WTC11 (cell line): ENCODE measurements at regions not wholly inside any gene's neighbourhood (a gene's known extent, or its start where the extent isn't known, plus 50 kb on each side); places are given as distances from the start of the nearest gene placed in this dataset.
A peak's percentile ranks its signal among the peaks of the same experiment; 100 is the strongest.

Experiments
- ATAC-seq: fragments of 200-7000 bp; cut with Tn5 transposase; 2 replicates; pipeline ENCODE4 v1.10.0; 2021; ENCODE audit warnings: mild to moderate bottlenecking, moderate library complexity
- CTCF ChIA-PET: fragments of 300-600 bp; sonication (Branson Sonifier 250); formaldehyde crosslinking; loops from one replicate; lab custom pipeline; 2021; ENCODE audit warnings: antibody characterized with exemption; lab: Charles Lee
- POLR2A ChIA-PET: fragments of 350-600 bp; sonication (Branson Sonifier 250); formaldehyde crosslinking; loops from one replicate; lab custom pipeline; 2021; ENCODE audit warnings: antibody characterized with exemption; lab: Charles Lee
- DNase-seq: peaks from one replicate; pipeline ENCODE4 v3.0.0; 2021; ENCODE audit warnings: low spot score
- H3K27ac Mint-ChIP-seq: 2 replicates; pipeline ENCODE4 v1.8.0; 2021; ENCODE audit warnings: mixed read lengths
- H3K27me3 Mint-ChIP-seq: 2 replicates; pipeline ENCODE4 v1.8.0; 2021; ENCODE audit warnings: low read depth, mild to moderate bottlenecking, moderate library complexity, mixed read lengths
- H3K36me3 Mint-ChIP-seq: 2 replicates; pipeline ENCODE4 v1.8.0; 2021; ENCODE audit warnings: mixed read lengths
- H3K4me1 Mint-ChIP-seq: 2 replicates; pipeline ENCODE4 v1.8.0; 2022; ENCODE audit warnings: mixed read lengths
- H3K4me3 Mint-ChIP-seq: 2 replicates; pipeline ENCODE4 v1.8.0; 2021; ENCODE audit warnings: mild to moderate bottlenecking, moderate library complexity, mixed read lengths
- H3K9me3 Mint-ChIP-seq: 2 replicates; pipeline ENCODE4 v1.8.0; 2021; ENCODE audit warnings: mixed read lengths
- ATF1 ChIP-seq: sonication (generic); formaldehyde crosslinking; IDR thresholded peaks from 2 replicates; pipeline ENCODE4 v1.8.1; 2023; ENCODE audit warnings: mild to moderate bottlenecking, moderate library complexity, missing genetic modification reagents
- CREM ChIP-seq: sonication (generic); formaldehyde crosslinking; IDR thresholded peaks from 2 replicates; pipeline ENCODE4 v1.8.1; 2022; ENCODE audit warnings: mild to moderate bottlenecking, missing genetic modification reagents, moderate library complexity
- EMX1 ChIP-seq: fragments of 250-450 bp; sonication (Bioruptor Pico); IDR thresholded peaks from 2 replicates; pipeline ENCODE4 v1.8.0; 2021; ENCODE audit warnings: mild to moderate bottlenecking
- ETV6 ChIP-seq: sonication (generic); formaldehyde crosslinking; IDR thresholded peaks from 2 replicates; pipeline ENCODE4 v1.8.1; 2022; ENCODE audit warnings: mild to moderate bottlenecking, missing genetic modification reagents
- JUN ChIP-seq: sonication (generic); formaldehyde crosslinking; IDR thresholded peaks from 2 replicates; pipeline ENCODE4 v1.8.0; 2023; ENCODE audit warnings: mild to moderate bottlenecking, missing genetic modification reagents
- NFE2L1 ChIP-seq: sonication (generic); formaldehyde crosslinking; IDR thresholded peaks from 2 replicates; pipeline ENCODE4 v1.8.1; 2023; ENCODE audit warnings: missing genetic modification reagents
- SMAD3 ChIP-seq: sonication (generic); formaldehyde crosslinking; IDR thresholded peaks from 2 replicates; pipeline ENCODE4 v1.8.0; 2022; ENCODE audit warnings: missing genetic modification reagents, mild to moderate bottlenecking, borderline replicate concordance
- TP53 ChIP-seq: sonication (generic); formaldehyde crosslinking; IDR thresholded peaks from 2 replicates; pipeline ENCODE4 v1.8.1; 2023; ENCODE audit warnings: mild to moderate bottlenecking, missing genetic modification reagents
- ZNF121 ChIP-seq: sonication (generic); formaldehyde crosslinking; IDR thresholded peaks from 2 replicates; pipeline ENCODE4 v1.8.0; 2023; ENCODE audit warnings: missing genetic modification reagents
- ZNF232 ChIP-seq: sonication (generic); formaldehyde crosslinking; IDR thresholded peaks from 2 replicates; pipeline ENCODE4 v1.8.0; 2022; ENCODE audit warnings: mild to moderate bottlenecking, missing genetic modification reagents
- ZNF317 ChIP-seq: sonication (generic); formaldehyde crosslinking; IDR thresholded peaks from 2 replicates; pipeline ENCODE4 v1.8.1; 2023; ENCODE audit warnings: low read depth, mild to moderate bottlenecking, moderate library complexity, missing genetic modification reagents, borderline replicate concordance
- ZNF396 ChIP-seq: fragments of 250-450 bp; sonication (Bioruptor Pico); IDR thresholded peaks from 2 replicates; pipeline ENCODE4 v1.8.0; 2021; ENCODE audit warnings: mild to moderate bottlenecking, moderate library complexity, borderline replicate concordance
- TF ChIP-seq, protein P1 (sequence below): sonication (generic); formaldehyde crosslinking; IDR thresholded peaks from 2 replicates; pipeline ENCODE4 v1.8.1; 2023; ENCODE audit warnings: mild to moderate bottlenecking, missing genetic modification reagents, moderate library complexity
- TF ChIP-seq, protein P2 (sequence below): sonication (generic); formaldehyde crosslinking; IDR thresholded peaks from 2 replicates; pipeline ENCODE4 v1.8.0; 2022; ENCODE audit warnings: mild to moderate bottlenecking, missing genetic modification reagents
- TF ChIP-seq, protein P3 (sequence below): sonication (generic); formaldehyde crosslinking; IDR thresholded peaks from 2 replicates; pipeline ENCODE4 v1.8.0; 2022; ENCODE audit warnings: mild to moderate bottlenecking, missing genetic modification reagents
- TF ChIP-seq, protein P4 (sequence below): sonication (generic); formaldehyde crosslinking; IDR thresholded peaks from 2 replicates; pipeline ENCODE4 v1.8.1; 2023; ENCODE audit warnings: mild to moderate bottlenecking, missing genetic modification reagents, borderline replicate concordance
- TF ChIP-seq, protein P5 (sequence below): fragments of 200-600 bp; IDR thresholded peaks from 2 replicates; pipeline ENCODE4 v1.8.0; 2022; ENCODE audit warnings: antibody characterized with exemption

DNA sequence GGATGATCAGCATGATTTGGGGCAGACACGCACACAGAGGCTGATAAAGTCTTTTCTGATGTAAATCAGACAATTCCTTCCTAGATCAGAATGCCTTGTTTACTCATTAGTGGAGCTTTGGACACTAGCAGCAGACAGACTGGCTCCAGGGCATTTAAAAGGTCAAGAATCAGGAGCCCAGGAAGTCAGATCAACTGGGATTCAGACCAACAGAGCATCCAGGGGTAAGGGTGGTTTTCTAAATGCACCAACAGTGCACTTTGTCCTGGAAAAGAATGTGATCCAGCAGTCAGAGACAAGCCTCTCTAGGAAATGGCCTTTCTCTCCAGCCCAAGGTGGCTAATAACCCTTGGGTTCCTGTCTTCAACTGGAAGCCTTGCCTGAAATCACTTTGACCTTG, 405.3 kb downstream of the MED13L start:
- Mint-ChIP-seq H3K9me3 (peaks cover 12% of the 10 kb centered on the region), H3K4me1 (peaks cover 51% of the 10 kb centered on the region), H3K36me3 (no peaks in the 10 kb centered on the region), H3K27me3 (no peaks in the 10 kb centered on the region), H3K4me3 (peak overlapping the region; percentile 27), H3K27ac (peak overlapping the region; percentile 98)
- DNase-seq, result no peak
- no peak for TF ChIP-seq EMX1
- TF ChIP-seq ETV6 (CRISPR knock-in tag), result no peak
- TF ChIP-seq ZNF232 (CRISPR knock-in tag), result no peak
- TF ChIP-seq JUN (CRISPR knock-in tag), result no peak
- no peak for TF ChIP-seq SMAD3 (CRISPR knock-in tag)
- no peak for TF ChIP-seq ZNF121 (CRISPR knock-in tag)
- no peak for TF ChIP-seq ZNF396 (CRISPR knock-in tag)
- TF ChIP-seq ATF1 (CRISPR knock-in tag), result no peak
- TF ChIP-seq, protein P1, sequence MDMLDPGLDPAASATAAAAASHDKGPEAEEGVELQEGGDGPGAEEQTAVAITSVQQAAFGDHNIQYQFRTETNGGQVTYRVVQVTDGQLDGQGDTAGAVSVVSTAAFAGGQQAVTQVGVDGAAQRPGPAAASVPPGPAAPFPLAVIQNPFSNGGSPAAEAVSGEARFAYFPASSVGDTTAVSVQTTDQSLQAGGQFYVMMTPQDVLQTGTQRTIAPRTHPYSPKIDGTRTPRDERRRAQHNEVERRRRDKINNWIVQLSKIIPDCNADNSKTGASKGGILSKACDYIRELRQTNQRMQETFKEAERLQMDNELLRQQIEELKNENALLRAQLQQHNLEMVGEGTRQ (CRISPR knock-in tag), result no peak
- TF ChIP-seq, protein P2, sequence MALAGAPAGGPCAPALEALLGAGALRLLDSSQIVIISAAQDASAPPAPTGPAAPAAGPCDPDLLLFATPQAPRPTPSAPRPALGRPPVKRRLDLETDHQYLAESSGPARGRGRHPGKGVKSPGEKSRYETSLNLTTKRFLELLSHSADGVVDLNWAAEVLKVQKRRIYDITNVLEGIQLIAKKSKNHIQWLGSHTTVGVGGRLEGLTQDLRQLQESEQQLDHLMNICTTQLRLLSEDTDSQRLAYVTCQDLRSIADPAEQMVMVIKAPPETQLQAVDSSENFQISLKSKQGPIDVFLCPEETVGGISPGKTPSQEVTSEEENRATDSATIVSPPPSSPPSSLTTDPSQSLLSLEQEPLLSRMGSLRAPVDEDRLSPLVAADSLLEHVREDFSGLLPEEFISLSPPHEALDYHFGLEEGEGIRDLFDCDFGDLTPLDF (CRISPR knock-in tag), result no peak
- TF ChIP-seq, protein P3, sequence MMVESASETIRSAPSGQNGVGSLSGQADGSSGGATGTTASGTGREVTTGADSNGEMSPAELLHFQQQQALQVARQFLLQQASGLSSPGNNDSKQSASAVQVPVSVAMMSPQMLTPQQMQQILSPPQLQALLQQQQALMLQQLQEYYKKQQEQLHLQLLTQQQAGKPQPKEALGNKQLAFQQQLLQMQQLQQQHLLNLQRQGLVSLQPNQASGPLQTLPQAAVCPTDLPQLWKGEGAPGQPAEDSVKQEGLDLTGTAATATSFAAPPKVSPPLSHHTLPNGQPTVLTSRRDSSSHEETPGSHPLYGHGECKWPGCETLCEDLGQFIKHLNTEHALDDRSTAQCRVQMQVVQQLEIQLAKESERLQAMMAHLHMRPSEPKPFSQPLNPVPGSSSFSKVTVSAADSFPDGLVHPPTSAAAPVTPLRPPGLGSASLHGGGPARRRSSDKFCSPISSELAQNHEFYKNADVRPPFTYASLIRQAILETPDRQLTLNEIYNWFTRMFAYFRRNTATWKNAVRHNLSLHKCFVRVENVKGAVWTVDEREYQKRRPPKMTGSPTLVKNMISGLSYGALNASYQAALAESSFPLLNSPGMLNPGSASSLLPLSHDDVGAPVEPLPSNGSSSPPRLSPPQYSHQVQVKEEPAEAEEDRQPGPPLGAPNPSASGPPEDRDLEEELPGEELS, result no peak
- TF ChIP-seq NFE2L1 (CRISPR knock-in tag), result no peak
- no peak for TF ChIP-seq CREM (CRISPR knock-in tag)
- TF ChIP-seq, protein P4, sequence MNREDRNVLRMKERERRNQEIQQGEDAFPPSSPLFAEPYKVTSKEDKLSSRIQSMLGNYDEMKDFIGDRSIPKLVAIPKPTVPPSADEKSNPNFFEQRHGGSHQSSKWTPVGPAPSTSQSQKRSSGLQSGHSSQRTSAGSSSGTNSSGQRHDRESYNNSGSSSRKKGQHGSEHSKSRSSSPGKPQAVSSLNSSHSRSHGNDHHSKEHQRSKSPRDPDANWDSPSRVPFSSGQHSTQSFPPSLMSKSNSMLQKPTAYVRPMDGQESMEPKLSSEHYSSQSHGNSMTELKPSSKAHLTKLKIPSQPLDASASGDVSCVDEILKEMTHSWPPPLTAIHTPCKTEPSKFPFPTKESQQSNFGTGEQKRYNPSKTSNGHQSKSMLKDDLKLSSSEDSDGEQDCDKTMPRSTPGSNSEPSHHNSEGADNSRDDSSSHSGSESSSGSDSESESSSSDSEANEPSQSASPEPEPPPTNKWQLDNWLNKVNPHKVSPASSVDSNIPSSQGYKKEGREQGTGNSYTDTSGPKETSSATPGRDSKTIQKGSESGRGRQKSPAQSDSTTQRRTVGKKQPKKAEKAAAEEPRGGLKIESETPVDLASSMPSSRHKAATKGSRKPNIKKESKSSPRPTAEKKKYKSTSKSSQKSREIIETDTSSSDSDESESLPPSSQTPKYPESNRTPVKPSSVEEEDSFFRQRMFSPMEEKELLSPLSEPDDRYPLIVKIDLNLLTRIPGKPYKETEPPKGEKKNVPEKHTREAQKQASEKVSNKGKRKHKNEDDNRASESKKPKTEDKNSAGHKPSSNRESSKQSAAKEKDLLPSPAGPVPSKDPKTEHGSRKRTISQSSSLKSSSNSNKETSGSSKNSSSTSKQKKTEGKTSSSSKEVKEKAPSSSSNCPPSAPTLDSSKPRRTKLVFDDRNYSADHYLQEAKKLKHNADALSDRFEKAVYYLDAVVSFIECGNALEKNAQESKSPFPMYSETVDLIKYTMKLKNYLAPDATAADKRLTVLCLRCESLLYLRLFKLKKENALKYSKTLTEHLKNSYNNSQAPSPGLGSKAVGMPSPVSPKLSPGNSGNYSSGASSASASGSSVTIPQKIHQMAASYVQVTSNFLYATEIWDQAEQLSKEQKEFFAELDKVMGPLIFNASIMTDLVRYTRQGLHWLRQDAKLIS (CRISPR knock-in tag), result no peak
- ChIA-PET CTCF (interaction anchor here (0.6 to 1.6 kb wide), 7 partner anchors 10 to 75 kb away, joined by 3 to 8 read pairs (median 4); no protein-coding TSS in a partner anchor), POLR2A (interaction anchor here (0.5 to 0.7 kb wide), 2 partner anchors 1134 to 1279 kb away, joined by 3 to 4 read pairs; no protein-coding TSS in a partner anchor)
- ATAC-seq, result peak; percentile 12

DNA sequence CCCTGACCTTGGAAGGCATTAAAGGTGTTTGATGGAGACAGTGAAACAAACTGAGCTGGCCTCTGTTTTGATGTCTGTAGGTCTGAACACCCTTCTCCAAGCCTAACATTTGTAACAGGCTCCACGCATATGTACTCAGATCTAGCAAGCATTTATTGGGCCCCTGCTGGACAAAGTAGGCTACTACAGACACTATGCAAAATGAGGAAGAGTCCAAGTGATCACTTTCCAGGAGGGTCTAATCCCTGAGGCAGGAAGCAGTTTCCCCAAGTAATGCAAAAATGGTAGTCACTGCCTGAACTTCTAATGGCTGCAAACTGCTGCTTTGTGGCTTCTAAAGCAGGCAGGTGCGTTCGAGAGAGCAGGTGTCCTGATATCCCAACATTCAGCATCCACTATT, 405.8 kb downstream of the MED13L start:
- CTCF ChIA-PET, result interaction anchor here (0.6 to 1.6 kb wide), 6 partner anchors 9 to 75 kb away, joined by 3 to 8 read pairs (median 4); no protein-coding TSS in a partner anchor
- no peak for TF ChIP-seq ZNF317
- no peak for TF ChIP-seq TP53 (CRISPR knock-in tag)
- TF ChIP-seq, protein P5, sequence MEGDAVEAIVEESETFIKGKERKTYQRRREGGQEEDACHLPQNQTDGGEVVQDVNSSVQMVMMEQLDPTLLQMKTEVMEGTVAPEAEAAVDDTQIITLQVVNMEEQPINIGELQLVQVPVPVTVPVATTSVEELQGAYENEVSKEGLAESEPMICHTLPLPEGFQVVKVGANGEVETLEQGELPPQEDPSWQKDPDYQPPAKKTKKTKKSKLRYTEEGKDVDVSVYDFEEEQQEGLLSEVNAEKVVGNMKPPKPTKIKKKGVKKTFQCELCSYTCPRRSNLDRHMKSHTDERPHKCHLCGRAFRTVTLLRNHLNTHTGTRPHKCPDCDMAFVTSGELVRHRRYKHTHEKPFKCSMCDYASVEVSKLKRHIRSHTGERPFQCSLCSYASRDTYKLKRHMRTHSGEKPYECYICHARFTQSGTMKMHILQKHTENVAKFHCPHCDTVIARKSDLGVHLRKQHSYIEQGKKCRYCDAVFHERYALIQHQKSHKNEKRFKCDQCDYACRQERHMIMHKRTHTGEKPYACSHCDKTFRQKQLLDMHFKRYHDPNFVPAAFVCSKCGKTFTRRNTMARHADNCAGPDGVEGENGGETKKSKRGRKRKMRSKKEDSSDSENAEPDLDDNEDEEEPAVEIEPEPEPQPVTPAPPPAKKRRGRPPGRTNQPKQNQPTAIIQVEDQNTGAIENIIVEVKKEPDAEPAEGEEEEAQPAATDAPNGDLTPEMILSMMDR, result peak; percentile 80
- TF ChIP-seq CREM (CRISPR knock-in tag), result no peak
- ATAC-seq, result peak; percentile 86
- POLR2A ChIA-PET, result interaction anchor here (0.5 to 0.7 kb wide), 2 partner anchors 1134 to 1278 kb away, joined by 3 to 4 read pairs; no protein-coding TSS in a partner anchor
- Mint-ChIP-seq H3K4me3 (no peak overlapping the region), H3K27me3 (no peaks in the 10 kb centered on the region), H3K36me3 (no peaks in the 10 kb centered on the region), H3K27ac (peak overlapping the region; percentile 98), H3K4me1 (peaks cover 51% of the 10 kb centered on the region), H3K9me3 (peaks cover 7% of the 10 kb centered on the region)
- peak; percentile 33 for DNase-seq
